Right ventricle myocardium inferior (tissue), 1 donor: ENCODE measurements at regions not wholly inside any gene's neighbourhood (a gene's known extent, or its start where the extent isn't known, plus 50 kb on each side); places are given as distances from the start of the nearest gene placed in this dataset.
A peak's percentile ranks its signal among the peaks of the same experiment; 100 is the strongest.
"Not testable (repeated sequence)": the region's sequence is repeated elsewhere in the genome, so short reads cannot be mapped to it uniquely, and the experiment has no call there.

Source experiments
- ATAC-seq: fragments of 200-7000 bp; cut with Tn5 transposase; one replicate; pipeline ENCODE4 v1.9.1; 2020; ENCODE audit warnings: mild to moderate bottlenecking, moderate library complexity
- DNase-seq: peaks from one replicate; pipeline ENCODE4 v3.0.0; 2021; ENCODE audit errors: missing footprints
- intact Hi-C: fragments of 100-400 bp; cut with DNase I; formaldehyde crosslinking; loops from one replicate; pipeline ENCODE4 v1.11.0; 2022
- donor health status: DM: no; HTN: yes; CAD: no; lungs with severe emphysema.

GRCh38 chr15:31433091-31433490, 106.5 kb downstream of the KLF13 start:
- DNase-seq (no peak), ATAC-seq (no peak)
- intact Hi-C loops: no loop called here

- intact Hi-C loops: no loop called here
- ATAC-seq (no peak), DNase-seq (no peak)
These were observed 106.9 kb downstream of the KLF13 start for GRCh38 chr15:31433574-31433973.

- no peak for ATAC-seq
- intact Hi-C loops: loop anchor here (2.0 kb wide), 2 partner anchors 67 to 219 kb away; no protein-coding TSS in a partner anchor
These were observed 107.6 kb downstream of the KLF13 start for GRCh38 chr15:31434275-31434587.

GRCh38 chr15:31434588-31435260, 108.1 kb downstream of the KLF13 start:
- DNase-seq (peak; percentile 87), ATAC-seq (peak; percentile 26)
- intact Hi-C loops: loop anchor here (1.0 to 2.0 kb wide), 5 partner anchors 37 to 234 kb away; no protein-coding TSS in a partner anchor

More at GRCh38 chr15:31434275-31434587, 107.6 kb downstream of the KLF13 start:
- no peak for DNase-seq

- DNase-seq (peak; percentile 87), ATAC-seq (peak; percentile 86)
- intact Hi-C loops: loop anchor here (1.0 to 2.0 kb wide), 5 partner anchors 38 to 235 kb away; no protein-coding TSS in a partner anchor
These were observed 108.8 kb downstream of the KLF13 start for GRCh38 chr15:31435261-31435911.

GRCh38 chr15:31435912-31436628, 109.4 kb downstream of the KLF13 start:
- intact Hi-C loops: loop anchor here (1.0 to 2.0 kb wide), 5 partner anchors 39 to 236 kb away; no protein-coding TSS in a partner anchor
- ATAC-seq (peak; percentile 77), DNase-seq (no peak)

GRCh38 chr15:31437686-31438085, 111.1 kb downstream of the KLF13 start:
- no peak for DNase-seq
- ATAC-seq: no peak
- intact Hi-C loops: no loop called here

- ATAC-seq: no peak
- no peak for DNase-seq
- intact Hi-C loops: loop anchor here (1.0 kb wide), 1 partner anchor 52 kb away; no protein-coding TSS in a partner anchor
These were observed 112.1 kb downstream of the KLF13 start for GRCh38 chr15:31438601-31439265.

- ATAC-seq: no peak
- intact Hi-C loops: loop anchor here (1.0 kb wide), 1 partner anchor 51 kb away; no protein-coding TSS in a partner anchor
- no peak for DNase-seq
These were observed 112.7 kb downstream of the KLF13 start for GRCh38 chr15:31439328-31439727.

GRCh38 chr15:31440216-31440615, 113.6 kb downstream of the KLF13 start:
- ATAC-seq, intact Hi-C loops, DNase-seq: not testable (repeated sequence)

GRCh38 chr15:31440754-31441311, 114.2 kb downstream of the KLF13 start:
- intact Hi-C loops: no loop called here
- ATAC-seq: peak; percentile 75
- peak; percentile 83 for DNase-seq

GRCh38 chr15:31442226-31442625, 115.6 kb downstream of the KLF13 start:
- no peak for ATAC-seq
- no peak for DNase-seq
- intact Hi-C loops: no loop called here

- DNase-seq: no peak
- intact Hi-C loops: no loop called here
- ATAC-seq: peak; percentile 65
These were observed 116.1 kb downstream of the KLF13 start for GRCh38 chr15:31442699-31443111.

- ATAC-seq (no peak), DNase-seq (no peak)
- intact Hi-C loops: no loop called here
These were observed 118.2 kb downstream of the KLF13 start for GRCh38 chr15:31444844-31445243.

- no peak for DNase-seq
- intact Hi-C loops: no loop called here
- no peak for ATAC-seq
These were observed 119.9 kb downstream of the KLF13 start for GRCh38 chr15:31446546-31446945.

GRCh38 chr15:31447931-31448634, 121.4 kb downstream of the KLF13 start:
- intact Hi-C loops: no loop called here
- DNase-seq: no peak
- no peak for ATAC-seq

- intact Hi-C loops: no loop called here
- DNase-seq: no peak
- no peak for ATAC-seq
These were observed 122.0 kb downstream of the KLF13 start for GRCh38 chr15:31448635-31448979.
